HS-27A (cell line): ENCODE measurements at regions not wholly inside any gene's neighbourhood (a gene's known extent, or its start where the extent isn't known, plus 50 kb on each side); places are given as distances from the start of the nearest gene placed in this dataset.

Experiments used
- DNase-seq: peaks from one replicate; pipeline ENCODE4 v3.0.0-alpha.2; 2012; ENCODE audit warnings: low read depth, missing footprints

- DNase-seq: no peak
Observed at GRCh38 chr1:188050250-188050649, 1221.5 kb downstream of the PLA2G4A start.

- no peak for DNase-seq
Observed at GRCh38 chr1:188056011-188056410, 1227.3 kb downstream of the PLA2G4A start.

- DNase-seq: no peak
Observed at GRCh38 chr1:188058801-188059200, 1230.1 kb downstream of the PLA2G4A start.

- DNase-seq: no peak
Observed at GRCh38 chr1:188061881-188062280, 1233.1 kb downstream of the PLA2G4A start.

GRCh38 chr1:188062456-188062855 lies 1233.7 kb downstream of the PLA2G4A start:
- no peak for DNase-seq

- DNase-seq: no peak
Observed at GRCh38 chr1:188065917-188066316, 1237.2 kb downstream of the PLA2G4A start.

GRCh38 chr1:188070848-188071247 lies 1242.1 kb downstream of the PLA2G4A start:
- DNase-seq: no peak

- no peak for DNase-seq
Observed at GRCh38 chr1:188089015-188089414, 1260.3 kb downstream of the PLA2G4A start.

GRCh38 chr1:188089461-188089860 lies 1260.7 kb downstream of the PLA2G4A start:
- DNase-seq: no peak

- no peak for DNase-seq
Observed at GRCh38 chr1:188096521-188096920, 1267.8 kb downstream of the PLA2G4A start.

- no peak for DNase-seq
Observed at GRCh38 chr1:188117436-188117835, 1288.7 kb downstream of the PLA2G4A start.

GRCh38 chr1:188122646-188123045 lies 1293.9 kb downstream of the PLA2G4A start:
- DNase-seq: no peak

GRCh38 chr1:188127507-188127906 lies 1298.8 kb downstream of the PLA2G4A start:
- no peak for DNase-seq

GRCh38 chr1:188128761-188129160 lies 1300.0 kb downstream of the PLA2G4A start:
- no peak for DNase-seq

- no peak for DNase-seq
Observed at GRCh38 chr1:188129856-188130838, 1301.4 kb downstream of the PLA2G4A start.

GRCh38 chr1:188137221-188137620 lies 1308.5 kb downstream of the PLA2G4A start:
- no peak for DNase-seq

GRCh38 chr1:188140958-188141357 lies 1312.2 kb downstream of the PLA2G4A start:
- no peak for DNase-seq

GRCh38 chr1:188154196-188154595 lies 1325.4 kb downstream of the PLA2G4A start:
- DNase-seq: no peak

- DNase-seq: no peak
Observed at GRCh38 chr1:188154761-188155160, 1326.0 kb downstream of the PLA2G4A start.

- DNase-seq: no peak
Observed at GRCh38 chr1:188155261-188155660, 1326.5 kb downstream of the PLA2G4A start.

GRCh38 chr1:188164459-188164858 lies 1335.7 kb downstream of the PLA2G4A start:
- no peak for DNase-seq

- DNase-seq: no peak
Observed at GRCh38 chr1:188166654-188167053, 1337.9 kb downstream of the PLA2G4A start.

GRCh38 chr1:188169971-188170370 lies 1341.2 kb downstream of the PLA2G4A start:
- DNase-seq: no peak

- DNase-seq: no peak
Observed at GRCh38 chr1:188170411-188170810, 1341.7 kb downstream of the PLA2G4A start.
